A673 (cell line): ENCODE measurements at regions not wholly inside any gene's neighbourhood (a gene's known extent, or its start where the extent isn't known, plus 50 kb on each side); places are given as distances from the start of the nearest gene placed in this dataset.

Source experiments
- BruUV-seq: library from RNA; stranded (reverse); fragments of 400-500 nt; replicated peaks from 2 replicates; lab custom pipeline; 2021; lab: Mats Ljungman, UMichigan
- CTCF ChIA-PET: fragments of 300-600 bp; sonication (Branson Sonifier 250); formaldehyde crosslinking; loops from one replicate; lab custom pipeline; 2022; ENCODE audit warnings: antibody characterized with exemption; lab: Charles Lee
- POLR2A ChIA-PET: fragments of 300-600 bp; sonication (Branson Sonifier 250); formaldehyde crosslinking; loops from one replicate; lab custom pipeline; 2022; ENCODE audit warnings: antibody characterized with exemption; ENCODE audit not compliant: low non-redundant PET; lab: Charles Lee
- DNase-seq: peaks from one replicate; pipeline ENCODE4 v3.0.0-alpha.2; 2015; ENCODE audit warnings: low spot score
- H3K27ac ChIP-seq: fragments of 200-600 bp; sonication (generic); 2 replicates; pipeline ENCODE4 v1.5.1; 2016; ENCODE audit warnings: mixed run types, low read depth, mild to moderate bottlenecking, mixed read lengths, antibody characterized with exemption, low read length; ENCODE audit not compliant: poor library complexity, severe bottlenecking
- H3K27me3 ChIP-seq: fragments of 200-600 bp; sonication (generic); replicated peaks from 2 replicates; pipeline ENCODE4 v1.6.1; 2017; ENCODE audit warnings: mixed run types, low read depth, mild to moderate bottlenecking, mixed read lengths, antibody characterized with exemption, low read length; ENCODE audit not compliant: insufficient read depth, poor library complexity
- H3K36me3 ChIP-seq: fragments of 200-600 bp; sonication (generic); 2 replicates; pipeline ENCODE4 v1.6.1; 2016; ENCODE audit warnings: mixed run types, mild to moderate bottlenecking, mixed read lengths, antibody characterized with exemption, low read length; ENCODE audit not compliant: insufficient read depth, poor library complexity, severe bottlenecking
- H3K4me1 ChIP-seq: fragments of 200-600 bp; sonication (generic); 2 replicates; pipeline ENCODE4 v1.6.1; 2017; ENCODE audit warnings: mixed run types, mild to moderate bottlenecking, mixed read lengths, antibody characterized with exemption, low read length; ENCODE audit not compliant: insufficient read depth, poor library complexity, severe bottlenecking
- H3K4me3 ChIP-seq: fragments of 200-600 bp; sonication (generic); 2 replicates; pipeline ENCODE4 v1.5.1; 2016; ENCODE audit warnings: low read depth, mixed run types, mild to moderate bottlenecking, mixed read lengths, low read length; ENCODE audit not compliant: poor library complexity, severe bottlenecking
- H3K9me3 ChIP-seq: fragments of 200-600 bp; sonication (generic); 2 replicates; pipeline ENCODE4 v1.6.1; 2016; ENCODE audit warnings: mixed run types, low read depth, mild to moderate bottlenecking, mixed read lengths, antibody characterized with exemption, low read length; ENCODE audit not compliant: poor library complexity, severe bottlenecking
- EZH2 ChIP-seq: fragments of 200-600 bp; sonication (generic); IDR thresholded peaks from 2 replicates; pipeline ENCODE4 v1.6.1; 2017; ENCODE audit warnings: borderline replicate concordance, low read depth, mild to moderate bottlenecking, mixed read lengths, antibody characterized with exemption, low read length; ENCODE audit not compliant: poor library complexity, severe bottlenecking
- intact Hi-C: fragments of 100-400 bp; cut with micrococcal nuclease; formaldehyde crosslinking; loops from one replicate; pipeline ENCODE4 v1.10.0; 2022; ENCODE audit not compliant: unreplicated experiment
- TF ChIP-seq, protein P1 (sequence below): fragments of 300-800, 200-600 bp; sonication (generic); conservative IDR thresholded peaks from 2 replicates; pipeline ENCODE4 v1.5.1; 2017; ENCODE audit warnings: low read depth, mild to moderate bottlenecking, antibody characterized with exemption, low read length, moderate library complexity, mixed read lengths

DNA sequence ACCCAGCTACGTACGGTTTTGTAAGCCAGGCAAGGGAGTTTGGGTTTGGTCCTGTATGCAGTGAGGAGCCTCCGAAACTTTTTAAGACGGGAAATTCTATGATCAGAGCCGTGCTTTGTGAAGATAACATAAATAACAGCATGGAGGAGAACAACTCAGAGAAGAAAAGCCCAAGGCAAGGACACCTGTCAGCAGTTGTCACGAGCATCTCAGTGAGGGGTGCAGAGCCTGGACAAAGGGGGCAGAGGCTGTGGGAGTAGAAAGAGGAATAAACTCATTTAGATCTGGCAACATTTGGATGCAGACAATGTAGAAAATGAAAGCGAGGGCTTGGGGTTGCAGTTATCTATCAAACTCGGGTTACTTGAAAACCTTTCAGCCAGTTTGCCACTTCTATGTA, 64.5 kb downstream of the CAVIN2 start:
- ChIA-PET CTCF (no interaction called here), POLR2A (no interaction called here)
- DNase-seq = no peak
- BruUV-seq = no TSS peak
- H3K9me3 ChIP-seq = no peaks in the 10 kb centered on the region
- intact Hi-C loops = no loop called here
- TF ChIP-seq, protein P1, sequence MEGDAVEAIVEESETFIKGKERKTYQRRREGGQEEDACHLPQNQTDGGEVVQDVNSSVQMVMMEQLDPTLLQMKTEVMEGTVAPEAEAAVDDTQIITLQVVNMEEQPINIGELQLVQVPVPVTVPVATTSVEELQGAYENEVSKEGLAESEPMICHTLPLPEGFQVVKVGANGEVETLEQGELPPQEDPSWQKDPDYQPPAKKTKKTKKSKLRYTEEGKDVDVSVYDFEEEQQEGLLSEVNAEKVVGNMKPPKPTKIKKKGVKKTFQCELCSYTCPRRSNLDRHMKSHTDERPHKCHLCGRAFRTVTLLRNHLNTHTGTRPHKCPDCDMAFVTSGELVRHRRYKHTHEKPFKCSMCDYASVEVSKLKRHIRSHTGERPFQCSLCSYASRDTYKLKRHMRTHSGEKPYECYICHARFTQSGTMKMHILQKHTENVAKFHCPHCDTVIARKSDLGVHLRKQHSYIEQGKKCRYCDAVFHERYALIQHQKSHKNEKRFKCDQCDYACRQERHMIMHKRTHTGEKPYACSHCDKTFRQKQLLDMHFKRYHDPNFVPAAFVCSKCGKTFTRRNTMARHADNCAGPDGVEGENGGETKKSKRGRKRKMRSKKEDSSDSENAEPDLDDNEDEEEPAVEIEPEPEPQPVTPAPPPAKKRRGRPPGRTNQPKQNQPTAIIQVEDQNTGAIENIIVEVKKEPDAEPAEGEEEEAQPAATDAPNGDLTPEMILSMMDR = no peak
- TF ChIP-seq EZH2 = no peak
- H3K27me3 ChIP-seq = no peaks in the 10 kb centered on the region
- H3K4me3 ChIP-seq = no peak overlapping the region
- H3K4me1 ChIP-seq = no peaks in the 10 kb centered on the region
- H3K27ac ChIP-seq = no peak overlapping the region
- no peaks in the 10 kb centered on the region for H3K36me3 ChIP-seq

DNA sequence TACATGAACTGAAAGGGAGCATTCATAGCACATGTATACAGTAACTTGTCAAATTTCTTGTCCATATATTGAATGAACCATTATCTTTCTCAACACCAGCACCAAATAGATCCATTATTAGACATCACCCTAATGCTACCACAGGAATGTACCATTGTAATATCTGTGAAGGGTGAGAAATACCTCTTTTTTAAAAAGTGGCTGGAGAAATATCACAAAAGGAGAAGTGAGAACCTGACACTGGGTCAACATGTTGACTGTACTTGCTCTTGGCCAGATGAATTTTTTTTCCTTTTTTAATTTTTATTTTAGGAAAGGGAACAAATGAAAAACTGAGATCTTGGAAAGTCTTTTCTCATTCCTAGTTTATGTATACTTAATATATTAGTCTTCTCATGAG, 63.5 kb downstream of the CAVIN2 start:
- ChIA-PET POLR2A (no interaction called here), CTCF (no interaction called here)
- DNase-seq = no peak
- Histone ChIP-seq H3K36me3 (no peaks in the 10 kb centered on the region), H3K27ac (no peak overlapping the region), H3K4me1 (no peaks in the 10 kb centered on the region), H3K27me3 (no peaks in the 10 kb centered on the region), H3K9me3 (no peaks in the 10 kb centered on the region), H3K4me3 (no peak overlapping the region)
- TF ChIP-seq, protein P1 = no peak
- TF ChIP-seq EZH2 = no peak
- no TSS peak for BruUV-seq
- intact Hi-C loops = no loop called here
